BE2C (cell line): ENCODE measurements at regions not wholly inside any gene's neighbourhood (a gene's known extent, or its start where the extent isn't known, plus 50 kb on each side); places are given as distances from the start of the nearest gene placed in this dataset.

Experiments used
- DNase-seq: peaks from one replicate; pipeline ENCODE4 v3.0.0-alpha.2; 2020
- H3K27me3 ChIP-seq: fragments of 250-450 bp; sonication (Bioruptor Pico); 2 replicates; pipeline ENCODE4 v1.5.1; 2020; ENCODE audit warnings: mild to moderate bottlenecking
- H3K36me3 ChIP-seq: fragments of 250-450 bp; sonication (Bioruptor Pico); 2 replicates; pipeline ENCODE4 v1.5.1; 2020; ENCODE audit warnings: mild to moderate bottlenecking
- H3K4me1 ChIP-seq: fragments of 250-450 bp; sonication (Bioruptor Pico); 2 replicates; pipeline ENCODE4 v1.5.1; 2020
- H3K4me3 ChIP-seq: 2 replicates; pipeline ENCODE4 v1.5.1; 2011; ENCODE audit warnings: low read depth, low read length
- H3K9me3 ChIP-seq: fragments of 250-450 bp; sonication (Bioruptor Pico); 2 replicates; pipeline ENCODE4 v1.5.1; 2020
- CTCF ChIP-seq: IDR thresholded peaks from 2 replicates; pipeline ENCODE4 v1.5.1; 2012; ENCODE audit warnings: mild to moderate bottlenecking, low read depth, low read length

- no peaks in the 10 kb centered on the region for H3K27me3 ChIP-seq
- H3K36me3 ChIP-seq: no peaks in the 10 kb centered on the region
- TF ChIP-seq CTCF: no peak
- peak; percentile 43 for DNase-seq
- H3K4me3 ChIP-seq: peak overlapping the region; percentile 1; the same call in 1 of the 2 replicates
- peaks cover 10% of the 10 kb centered on the region for H3K4me1 ChIP-seq
- no peaks in the 10 kb centered on the region for H3K9me3 ChIP-seq
Measured at GRCh38 chr13:105773863-105774538, 761.5 kb downstream of the EFNB2 start.

GRCh38 chr13:105773241-105773640, 762.2 kb downstream of the EFNB2 start:
- Histone ChIP-seq H3K9me3 (no peaks in the 10 kb centered on the region), H3K4me1 (peaks cover 10% of the 10 kb centered on the region), H3K4me3 (no peak overlapping the region), H3K27me3 (no peaks in the 10 kb centered on the region), H3K36me3 (no peaks in the 10 kb centered on the region)
- no peak for TF ChIP-seq CTCF
- no peak for DNase-seq

- H3K36me3 ChIP-seq: no peaks in the 10 kb centered on the region
- TF ChIP-seq CTCF: no peak
- DNase-seq: no peak
- no peak overlapping the region for H3K4me3 ChIP-seq
- H3K4me1 ChIP-seq: 0 out of 2 replicates have a peak, but pooled peaks cover under 1% of the 10 kb centered on the region
- no peaks in the 10 kb centered on the region for H3K9me3 ChIP-seq
- no peaks in the 10 kb centered on the region for H3K27me3 ChIP-seq
Measured at GRCh38 chr13:105764486-105764885, 771.0 kb downstream of the EFNB2 start.

GRCh38 chr13:105763851-105764250, 771.6 kb downstream of the EFNB2 start:
- no peak overlapping the region for H3K4me3 ChIP-seq
- no peaks in the 10 kb centered on the region for H3K9me3 ChIP-seq
- TF ChIP-seq CTCF: no peak
- no peaks in the 10 kb centered on the region for H3K36me3 ChIP-seq
- H3K4me1 ChIP-seq: peaks cover 6% of the 10 kb centered on the region
- no peaks in the 10 kb centered on the region for H3K27me3 ChIP-seq
- DNase-seq: no peak

GRCh38 chr13:105762096-105762495, 773.4 kb downstream of the EFNB2 start:
- Histone ChIP-seq H3K4me1 (peaks cover 8% of the 10 kb centered on the region), H3K4me3 (no peak overlapping the region), H3K36me3 (no peaks in the 10 kb centered on the region), H3K27me3 (no peaks in the 10 kb centered on the region), H3K9me3 (no peaks in the 10 kb centered on the region)
- no peak for TF ChIP-seq CTCF
- no peak for DNase-seq
